SH-SY5Y (cell line): ENCODE measurements at regions not wholly inside any gene's neighbourhood (a gene's known extent, or its start where the extent isn't known, plus 50 kb on each side); places are given as distances from the start of the nearest gene placed in this dataset.

ENCODE experiments used
- GATA2 ChIP-seq: IDR thresholded peaks from 2 replicates; pipeline ENCODE4 v1.6.1; 2011; ENCODE audit warnings: mild to moderate bottlenecking, low read depth, low read length
- GATA3 ChIP-seq: IDR thresholded peaks from 2 replicates; pipeline ENCODE4 v1.6.1; 2011; ENCODE audit warnings: low read depth, mild to moderate bottlenecking, low read length, moderate library complexity

DNA sequence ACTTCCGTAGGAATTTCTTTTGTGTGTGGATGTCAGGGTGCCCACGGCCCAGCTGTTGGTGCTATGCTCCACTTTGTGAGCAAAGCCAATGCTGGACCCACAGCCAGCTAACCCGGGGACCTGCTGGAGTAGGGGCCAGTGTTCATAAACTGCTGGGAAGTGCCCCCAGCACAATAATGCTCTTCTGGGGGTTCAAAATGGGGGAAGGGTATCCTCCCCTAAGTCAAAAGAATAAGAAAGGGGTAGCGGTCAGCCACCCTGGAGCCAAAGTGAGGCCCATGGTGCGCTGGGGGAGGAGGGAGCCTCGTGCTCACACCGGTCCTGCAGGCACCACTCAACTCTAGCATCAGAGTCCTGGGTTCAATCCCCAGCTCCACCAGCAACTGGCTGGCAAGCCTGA, 115.8 kb upstream of the NPAS2 start:
- TF ChIP-seq GATA2 (no peak), GATA3 (no peak)

DNA sequence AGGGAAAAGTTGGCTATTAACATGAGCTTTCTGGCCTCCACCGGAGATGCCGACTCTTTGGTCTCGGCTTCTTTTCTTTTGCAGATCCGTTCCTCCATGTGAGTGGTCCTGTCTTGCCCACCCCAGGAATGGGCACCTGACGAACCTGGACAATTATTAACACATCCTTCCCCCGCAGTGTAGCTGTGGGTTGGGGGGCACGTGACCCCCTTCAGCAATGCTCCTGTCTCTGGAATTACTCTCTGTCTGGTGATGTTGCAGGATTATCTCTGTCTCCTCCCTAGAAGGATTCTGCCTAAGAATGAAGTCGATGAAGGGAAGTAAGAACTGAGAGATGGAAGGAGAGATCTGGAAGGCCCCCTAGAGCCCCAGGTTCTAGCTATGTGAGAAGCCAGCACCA, 115.2 kb upstream of the NPAS2 start:
- TF ChIP-seq GATA3 (no peak), GATA2 (no peak)

- TF ChIP-seq GATA2 (no peak), GATA3 (no peak)
Observed at GRCh38 chr2:100707016-100707947, 112.7 kb upstream of the NPAS2 start.

- no peak for TF ChIP-seq GATA2
- no peak for TF ChIP-seq GATA3
Observed at GRCh38 chr2:100708333-100708732, 111.6 kb upstream of the NPAS2 start.

- TF ChIP-seq GATA2: no peak
- TF ChIP-seq GATA3: no peak
Observed at GRCh38 chr2:100713106-100713505, 106.8 kb upstream of the NPAS2 start.

GRCh38 chr2:100716581-100716980, 103.4 kb upstream of the NPAS2 start:
- TF ChIP-seq GATA3: no peak
- no peak for TF ChIP-seq GATA2

- TF ChIP-seq GATA3: no peak
- TF ChIP-seq GATA2: no peak
Observed at GRCh38 chr2:100718065-100718629, 101.8 kb upstream of the NPAS2 start.

DNA sequence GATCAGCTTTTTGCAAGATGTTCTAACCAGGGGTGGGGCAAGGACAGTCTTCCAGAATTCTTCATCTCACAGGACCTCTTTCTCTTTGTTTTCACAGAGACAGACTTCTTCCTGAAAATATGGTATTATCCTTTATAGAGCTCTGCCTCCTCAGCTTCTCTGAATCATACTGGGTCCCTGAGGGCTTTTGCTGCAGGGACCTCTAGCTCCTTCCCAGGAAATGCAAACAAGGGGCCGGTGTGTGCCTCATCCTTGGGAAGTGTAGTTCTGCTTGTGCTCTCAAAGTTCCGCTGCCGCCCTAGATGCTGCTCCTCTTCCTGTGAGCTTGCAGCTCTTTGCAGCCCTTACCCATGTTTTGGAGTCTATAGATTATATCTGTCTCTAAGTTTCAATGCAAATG, 99.5 kb upstream of the NPAS2 start:
- TF ChIP-seq GATA3: no peak
- TF ChIP-seq GATA2: no peak

DNA sequence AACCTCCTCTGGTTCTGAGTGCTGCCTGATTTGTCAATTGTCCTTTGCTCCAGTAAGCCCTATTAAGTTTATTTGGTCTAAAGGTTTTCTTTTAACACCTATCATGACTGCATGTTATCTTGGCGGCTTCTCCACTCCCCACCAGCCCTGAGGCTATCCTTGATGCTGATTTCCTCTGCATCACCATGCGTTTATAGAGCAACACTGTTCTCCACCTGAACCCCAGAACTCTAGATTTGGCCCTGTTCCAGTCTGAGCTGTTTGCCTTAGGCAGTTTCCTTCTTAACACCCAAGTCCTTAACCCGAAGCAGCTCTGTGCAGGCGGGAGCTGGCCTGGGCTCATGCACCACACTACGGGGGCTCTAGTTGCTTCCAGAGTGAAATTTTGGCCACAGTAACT, 98.2 kb upstream of the NPAS2 start:
- TF ChIP-seq GATA2 (no peak), GATA3 (no peak)

GRCh38 chr2:100722125-100722524, 97.8 kb upstream of the NPAS2 start:
- TF ChIP-seq GATA3 (no peak), GATA2 (no peak)

- TF ChIP-seq GATA3: no peak
- TF ChIP-seq GATA2: no peak
Observed at GRCh38 chr2:100726866-100727265, 93.1 kb upstream of the NPAS2 start.

DNA sequence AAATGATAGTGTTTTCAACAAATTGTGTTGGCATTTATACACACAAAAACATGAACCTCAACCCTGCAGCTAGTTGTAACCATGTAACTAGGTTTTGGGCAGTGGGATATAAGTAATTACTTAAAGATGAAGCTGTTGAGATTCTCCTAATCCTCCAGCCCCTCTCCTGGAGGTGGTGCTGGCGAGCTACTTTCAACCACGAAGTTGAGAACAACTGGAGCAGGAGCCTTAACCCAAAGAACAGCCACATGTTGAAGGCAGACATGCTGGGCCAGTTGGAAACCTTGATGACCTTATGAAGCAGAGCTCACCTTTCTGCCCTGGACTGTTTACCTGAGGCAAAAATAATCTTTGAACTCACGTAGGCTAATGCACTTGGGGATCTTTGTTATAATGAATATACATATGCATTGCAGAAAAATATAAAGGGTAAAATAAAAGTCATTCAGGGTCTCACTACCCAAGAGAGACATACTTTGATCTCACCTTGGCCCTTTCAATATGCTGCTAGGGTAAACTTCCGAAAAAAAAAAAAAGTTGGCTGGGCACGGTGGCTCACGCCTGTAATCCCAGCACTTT, 89.6 kb upstream of the NPAS2 start:
- no peak for TF ChIP-seq GATA3
- no peak for TF ChIP-seq GATA2

- TF ChIP-seq GATA2: no peak
- TF ChIP-seq GATA3: no peak
Observed at GRCh38 chr2:100731535-100731981, 88.4 kb upstream of the NPAS2 start.

DNA sequence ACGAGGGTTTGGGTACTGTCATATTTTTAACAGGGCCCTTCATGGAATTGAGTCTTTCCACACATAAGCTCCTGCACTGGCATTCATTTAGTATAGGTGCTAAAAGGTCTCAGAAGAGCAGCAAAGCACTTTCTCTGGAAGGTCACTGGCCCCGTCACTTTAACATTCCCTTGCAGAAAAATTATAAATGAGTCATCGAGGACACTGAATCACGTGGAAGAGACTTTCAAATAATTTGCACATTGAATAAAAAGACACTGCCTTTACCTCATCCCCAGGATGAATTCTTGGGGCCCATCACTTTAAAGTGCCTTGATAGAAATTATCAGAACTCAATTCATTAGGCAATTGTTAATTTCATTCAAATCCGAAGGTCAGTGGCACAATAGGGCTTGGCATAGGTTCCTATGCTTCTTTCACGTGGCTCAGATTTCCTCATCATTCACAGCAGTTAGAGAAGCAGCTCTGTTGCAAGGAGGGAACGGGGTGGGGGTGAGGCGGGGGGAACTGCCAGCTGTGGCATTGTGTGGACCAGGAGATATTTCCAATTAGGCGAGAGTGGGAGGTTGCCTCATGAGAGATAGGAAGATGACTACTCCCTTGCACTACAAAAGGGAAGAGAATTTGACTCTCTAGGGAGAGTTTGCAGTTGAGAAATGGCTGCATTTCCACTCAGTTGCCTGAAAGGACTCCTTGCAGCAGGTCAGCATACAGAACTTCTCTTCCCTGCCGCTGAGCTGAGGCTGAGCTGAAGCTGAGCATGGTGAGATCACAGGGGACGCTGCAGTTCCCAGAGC, 86.3 kb upstream of the NPAS2 start:
- TF ChIP-seq GATA3 (no peak), GATA2 (no peak)
